SU-DHL-6 (cell line): ENCODE measurements at regions not wholly inside any gene's neighbourhood (a gene's known extent, or its start where the extent isn't known, plus 50 kb on each side); places are given as distances from the start of the nearest gene placed in this dataset.
A peak's percentile ranks its signal among the peaks of the same experiment; 100 is the strongest.

Experiments
- H2AFZ ChIP-seq: fragments of 200-600 bp; sonication (generic); 2 replicates; pipeline ENCODE4 v1.6.1; 2014; ENCODE audit warnings: low read depth, mild to moderate bottlenecking, moderate library complexity, mixed read lengths, antibody characterized with exemption, low read length; ENCODE audit not compliant: severe bottlenecking
- H3F3A ChIP-seq: fragments of 200-600 bp; shearing (Covaris generic); 2 replicates; pipeline ENCODE4 v1.6.0; 2016; ENCODE audit warnings: antibody characterized with exemption, mild to moderate bottlenecking; ENCODE audit not compliant: insufficient read depth
- H3K27ac ChIP-seq: fragments of 200-600 bp; sonication (generic); 2 replicates; pipeline ENCODE4 v1.5.1; 2016; ENCODE audit warnings: low read depth, mild to moderate bottlenecking, low read length, moderate library complexity, mixed read lengths
- H3K27me3 ChIP-seq: fragments of 200-600 bp; sonication (generic), shearing (Covaris generic); 2 replicates; pipeline ENCODE4 v1.6.0; 2014; ENCODE audit warnings: mild to moderate bottlenecking, low read length
- H3K36me3 ChIP-seq: fragments of 200-600 bp; sonication (generic); 2 replicates; pipeline ENCODE4 v1.6.1; 2014; ENCODE audit warnings: mild to moderate bottlenecking, low read length, mixed read lengths
- H3K4me2 ChIP-seq: fragments of 300-600, 200-600 bp; shearing (Covaris generic), sonication (generic); 2 replicates; pipeline ENCODE4 v1.6.0; 2014; ENCODE audit warnings: low read length, low read depth, mild to moderate bottlenecking; ENCODE audit not compliant: poor library complexity, severe bottlenecking
- H3K4me3 ChIP-seq: fragments of 200-600 bp; sonication (generic); 2 replicates; pipeline ENCODE4 v1.5.1; 2014; ENCODE audit warnings: antibody characterized with exemption, low read length, mild to moderate bottlenecking, mixed read lengths; ENCODE audit not compliant: insufficient read depth, poor library complexity, severe bottlenecking
- H3K79me2 ChIP-seq: fragments of 200-600 bp; sonication (generic); 2 replicates; pipeline ENCODE4 v1.6.1; 2014; ENCODE audit warnings: mild to moderate bottlenecking, low read length, moderate library complexity; ENCODE audit not compliant: insufficient read depth
- H3K9ac ChIP-seq: fragments of 200-600 bp; sonication (generic); 2 replicates; pipeline ENCODE4 v1.7.0; 2014; ENCODE audit warnings: mild to moderate bottlenecking, low read length
- H3K9me2 ChIP-seq: fragments of 200-600 bp; sonication (generic); replicated peaks from 2 replicates; pipeline ENCODE4 v1.6.1; 2014; ENCODE audit warnings: low read length; ENCODE audit not compliant: insufficient read depth
- H3K9me3 ChIP-seq: fragments of 200-600 bp; sonication (generic); 2 replicates; pipeline ENCODE4 v1.6.1; 2014; ENCODE audit warnings: low read length, mixed read lengths; ENCODE audit not compliant: insufficient read depth
- H4K20me1 ChIP-seq: fragments of 200-600 bp; sonication (generic); 2 replicates; pipeline ENCODE4 v1.6.1; 2014; ENCODE audit warnings: low read depth, mild to moderate bottlenecking, antibody characterized with exemption, low read length, moderate library complexity, mixed read lengths
- EZH2phosphoT487 ChIP-seq: fragments of 200-600 bp; sonication (generic), shearing (Covaris generic); conservative IDR thresholded peaks from 2 replicates; pipeline ENCODE4 v1.6.1; 2018; ENCODE audit warnings: mild to moderate bottlenecking, antibody characterized with exemption, low read length, moderate library complexity, mixed read lengths
- TF ChIP-seq, protein P1 (sequence below): fragments of 200-600 bp; sonication (generic); IDR thresholded peaks from one replicate; pipeline ENCODE4 v1.5.1; 2017; ENCODE audit warnings: antibody characterized with exemption, mild to moderate bottlenecking, low read length, moderate library complexity; ENCODE audit not compliant: insufficient read depth, poor library complexity, severe bottlenecking

DNA sequence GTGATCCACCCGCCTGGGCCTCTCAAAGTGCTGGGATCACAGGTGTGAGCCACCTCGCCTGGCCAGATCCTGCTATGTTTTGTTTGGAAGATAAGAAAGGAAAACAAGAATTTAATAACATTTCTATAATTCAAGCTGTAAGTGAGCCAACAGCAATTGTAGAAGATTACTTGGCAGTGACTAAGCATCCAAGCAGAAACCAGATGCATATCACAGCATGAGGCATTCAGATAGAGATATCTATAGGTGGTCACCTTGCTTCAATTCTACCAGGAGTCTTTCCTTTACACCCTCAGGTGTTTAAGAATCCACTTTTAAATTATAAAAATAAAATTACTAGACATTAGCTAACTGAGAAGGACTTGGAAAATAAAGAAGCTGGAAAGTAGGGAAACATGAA lies 83.9 kb upstream of the ATF7IP start:
- Histone ChIP-seq H3K4me2 (peak overlapping the region; percentile 20), H3K79me2 (peaks cover 20% of the 10 kb centered on the region; the same call in 1 of the 2 replicates), H3K9ac (peak overlapping the region; percentile 5; the same call in 1 of the 2 replicates), H3K27ac (peak overlapping the region; percentile 99), H3K9me3 (no peaks in the 10 kb centered on the region), H3K9me2 (no peaks in the 10 kb centered on the region), H2AFZ (no peak overlapping the region), H3F3A (peaks cover 62% of the 10 kb centered on the region), H4K20me1 (no peaks in the 10 kb centered on the region), H3K4me3 (no peak overlapping the region), H3K27me3 (no peaks in the 10 kb centered on the region), H3K36me3 (no peaks in the 10 kb centered on the region)
- TF ChIP-seq, protein P1, sequence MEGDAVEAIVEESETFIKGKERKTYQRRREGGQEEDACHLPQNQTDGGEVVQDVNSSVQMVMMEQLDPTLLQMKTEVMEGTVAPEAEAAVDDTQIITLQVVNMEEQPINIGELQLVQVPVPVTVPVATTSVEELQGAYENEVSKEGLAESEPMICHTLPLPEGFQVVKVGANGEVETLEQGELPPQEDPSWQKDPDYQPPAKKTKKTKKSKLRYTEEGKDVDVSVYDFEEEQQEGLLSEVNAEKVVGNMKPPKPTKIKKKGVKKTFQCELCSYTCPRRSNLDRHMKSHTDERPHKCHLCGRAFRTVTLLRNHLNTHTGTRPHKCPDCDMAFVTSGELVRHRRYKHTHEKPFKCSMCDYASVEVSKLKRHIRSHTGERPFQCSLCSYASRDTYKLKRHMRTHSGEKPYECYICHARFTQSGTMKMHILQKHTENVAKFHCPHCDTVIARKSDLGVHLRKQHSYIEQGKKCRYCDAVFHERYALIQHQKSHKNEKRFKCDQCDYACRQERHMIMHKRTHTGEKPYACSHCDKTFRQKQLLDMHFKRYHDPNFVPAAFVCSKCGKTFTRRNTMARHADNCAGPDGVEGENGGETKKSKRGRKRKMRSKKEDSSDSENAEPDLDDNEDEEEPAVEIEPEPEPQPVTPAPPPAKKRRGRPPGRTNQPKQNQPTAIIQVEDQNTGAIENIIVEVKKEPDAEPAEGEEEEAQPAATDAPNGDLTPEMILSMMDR = no peak
- TF ChIP-seq EZH2phosphoT487 = no peak

DNA sequence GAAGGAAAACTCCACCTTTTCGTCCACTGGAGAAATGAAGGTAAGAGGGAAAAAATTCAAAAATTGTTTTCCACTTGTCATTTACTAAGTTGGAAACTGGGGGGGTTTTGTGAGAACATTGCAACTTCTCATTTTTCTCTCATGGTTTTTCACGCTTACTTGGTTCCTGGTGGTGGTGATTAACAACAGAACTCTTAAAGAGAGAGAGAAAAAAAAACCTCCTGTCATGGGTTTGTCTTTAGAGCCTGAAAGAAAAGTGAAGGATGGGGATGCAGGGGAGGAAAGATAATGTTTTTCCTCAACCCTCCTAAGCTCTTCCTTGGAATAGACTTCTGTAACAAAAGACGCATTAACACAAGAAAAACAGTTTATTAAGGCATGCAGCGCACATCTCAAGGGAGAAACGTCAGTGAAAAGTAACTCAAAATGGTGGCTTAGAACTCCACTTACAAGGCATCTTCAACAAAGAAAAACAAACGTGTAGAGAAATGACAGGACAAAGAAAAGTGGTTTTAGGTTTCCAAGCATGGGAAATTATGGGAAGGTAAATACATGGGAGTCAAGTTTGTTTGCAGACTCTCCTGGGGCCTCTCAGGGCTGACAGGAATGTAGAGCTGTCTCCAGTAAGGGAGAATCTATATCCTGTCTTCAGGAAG lies 81.9 kb upstream of the ATF7IP start:
- Histone ChIP-seq H3K4me2 (peak overlapping the region; percentile 93), H3K4me3 (peak overlapping the region; percentile 54), H3K79me2 (peaks cover 23% of the 10 kb centered on the region; the same call in 1 of the 2 replicates), H4K20me1 (no peaks in the 10 kb centered on the region), H3K9ac (peak overlapping the region; percentile 72), H3F3A (peaks cover 44% of the 10 kb centered on the region), H3K27ac (peak overlapping the region; percentile 99), H3K9me3 (no peaks in the 10 kb centered on the region), H2AFZ (no peak overlapping the region), H3K27me3 (no peaks in the 10 kb centered on the region), H3K9me2 (no peaks in the 10 kb centered on the region), H3K36me3 (no peaks in the 10 kb centered on the region; the same call in 1 of the 2 replicates)
- TF ChIP-seq, protein P1 = no peak
- no peak for TF ChIP-seq EZH2phosphoT487

- H2AFZ ChIP-seq = no peak overlapping the region
Observed at GRCh38 chr12:14284184-14284722, 81.2 kb upstream of the ATF7IP start.

More at GRCh38 chr12:14284184-14284722, 81.2 kb upstream of the ATF7IP start:
- H3K36me3 ChIP-seq = peaks cover 6% of the 10 kb centered on the region
- H3K4me2 ChIP-seq = peak overlapping the region; percentile 93
- H3K9me2 ChIP-seq = no peaks in the 10 kb centered on the region
- peaks cover 39% of the 10 kb centered on the region for H3F3A ChIP-seq
- peaks cover 23% of the 10 kb centered on the region; the same call in 1 of the 2 replicates for H3K79me2 ChIP-seq
- no peaks in the 10 kb centered on the region for H3K27me3 ChIP-seq
- peaks cover 3% of the 10 kb centered on the region; the same call in 1 of the 2 replicates for H3K9me3 ChIP-seq
- H4K20me1 ChIP-seq = no peaks in the 10 kb centered on the region
- TF ChIP-seq, protein P1 = no peak
- no peak for TF ChIP-seq EZH2phosphoT487
- peak overlapping the region; percentile 72 for H3K9ac ChIP-seq
- H3K4me3 ChIP-seq = peak overlapping the region; percentile 54
- peak overlapping the region; percentile 99 for H3K27ac ChIP-seq
